Suppressor macrophage treated with lipopolysaccharide for 4 hours (primary cell): ENCODE measurements at regions not wholly inside any gene's neighbourhood (a gene's known extent, or its start where the extent isn't known, plus 50 kb on each side); places are given as distances from the start of the nearest gene placed in this dataset.

Experiments
- DNase-seq: peaks from one replicate; pipeline ENCODE4 v3.0.0-alpha.2; 2020

DNA sequence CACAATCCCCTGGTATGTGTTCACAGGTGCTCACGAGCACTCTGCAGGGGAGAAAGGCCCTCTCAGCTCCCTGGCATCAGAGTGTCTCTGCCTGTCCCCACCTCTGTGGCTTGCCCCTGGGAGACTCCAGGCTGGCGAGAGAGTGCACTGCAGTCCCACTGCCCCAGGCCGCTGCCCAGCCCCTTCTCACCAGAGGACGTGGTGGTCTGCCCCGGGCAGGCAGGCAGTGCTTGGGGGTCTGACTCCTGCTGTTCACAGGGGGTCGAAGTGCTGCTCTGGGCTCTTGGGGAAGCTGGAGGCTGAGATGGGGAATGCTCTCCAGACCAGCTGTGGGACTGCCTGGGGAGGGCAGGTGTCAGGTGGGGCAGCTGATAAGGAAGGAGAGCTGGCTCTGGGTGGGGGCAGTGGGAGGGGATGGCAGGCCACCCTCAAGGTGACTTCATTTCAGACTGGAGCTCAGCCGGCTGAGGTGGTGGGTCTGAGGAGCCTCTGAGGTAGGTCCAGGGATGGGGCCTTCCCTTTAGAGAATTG lies 151.0 kb upstream of the B3GAT1 start:
- no peak for DNase-seq

DNA sequence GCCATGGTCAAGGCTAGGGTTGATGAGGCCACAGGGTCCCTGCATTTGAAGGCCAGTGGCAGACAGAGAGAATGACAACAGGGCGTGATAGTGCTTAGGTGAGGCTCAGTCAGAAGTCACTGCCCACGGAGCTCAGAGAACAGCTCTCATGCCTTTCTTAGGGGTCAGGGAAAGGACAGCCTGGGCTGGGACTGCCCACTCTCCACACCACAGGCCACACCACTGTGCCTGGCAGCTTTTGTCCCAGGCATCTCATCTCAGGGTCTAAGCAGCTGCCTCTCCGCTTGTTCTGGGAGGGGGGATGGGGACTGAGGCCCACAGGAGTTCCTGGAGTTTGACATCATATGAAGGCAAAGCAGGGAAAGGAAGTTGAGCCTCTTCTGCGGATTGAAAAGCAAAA lies 150.2 kb upstream of the B3GAT1 start:
- no peak for DNase-seq

DNA sequence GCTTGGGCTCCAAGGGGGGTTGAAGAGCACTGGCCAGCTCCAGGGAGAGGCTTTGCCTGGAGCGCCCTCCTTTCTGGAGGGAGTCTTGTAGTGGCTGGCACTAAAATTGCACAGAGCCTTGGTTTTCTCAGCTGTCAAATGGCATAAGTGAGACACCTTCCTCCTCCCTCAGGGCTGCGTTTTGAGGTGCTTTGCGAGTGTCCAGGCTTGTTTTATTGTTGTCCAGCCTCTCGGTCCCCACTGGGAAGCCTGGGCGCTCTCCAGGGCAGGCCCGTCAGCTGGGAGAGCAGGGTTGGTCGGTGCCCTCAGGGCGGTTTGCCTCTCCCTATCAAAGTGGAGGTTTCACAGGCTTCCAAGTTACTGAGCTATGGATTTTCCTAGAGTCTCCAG lies 149.3 kb upstream of the B3GAT1 start:
- DNase-seq: no peak

DNA sequence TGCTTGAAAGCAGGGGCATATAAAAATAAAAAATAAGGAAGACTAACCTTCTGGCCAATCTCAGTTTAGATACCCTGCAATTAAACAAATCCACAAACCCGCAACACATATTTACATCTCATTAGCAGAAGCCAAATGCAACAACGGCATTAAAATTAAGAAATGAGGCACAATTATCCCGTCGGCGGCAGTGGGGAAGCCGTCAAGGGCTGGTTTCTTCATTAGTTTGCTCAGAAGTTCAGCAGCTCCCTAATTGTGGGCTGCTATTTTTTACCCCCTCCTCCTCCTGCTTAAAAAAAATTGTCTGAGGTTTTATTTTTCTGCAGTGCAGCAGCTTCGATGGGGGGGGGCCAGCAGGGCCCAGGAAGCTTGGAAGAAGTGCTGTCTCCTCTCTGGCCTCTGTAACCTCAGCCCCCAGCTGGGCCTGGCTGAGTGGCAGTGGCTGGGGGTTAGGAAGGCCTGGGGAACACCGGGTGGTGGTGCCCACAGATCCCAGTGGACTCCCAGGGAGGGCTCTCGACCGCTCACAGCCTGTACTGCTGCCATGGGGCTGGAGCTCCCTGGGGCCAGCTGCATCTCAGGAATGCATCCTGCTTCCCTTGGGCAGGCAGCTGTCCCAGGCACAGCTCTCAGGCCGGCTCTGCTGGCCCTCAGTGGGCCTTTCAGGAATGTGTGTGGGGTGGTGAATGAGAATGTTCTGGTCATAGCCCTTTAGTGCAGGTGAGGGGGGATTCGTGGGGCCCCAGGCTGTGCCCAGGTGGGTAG lies 148.7 kb upstream of the B3GAT1 start:
- no peak for DNase-seq

DNA sequence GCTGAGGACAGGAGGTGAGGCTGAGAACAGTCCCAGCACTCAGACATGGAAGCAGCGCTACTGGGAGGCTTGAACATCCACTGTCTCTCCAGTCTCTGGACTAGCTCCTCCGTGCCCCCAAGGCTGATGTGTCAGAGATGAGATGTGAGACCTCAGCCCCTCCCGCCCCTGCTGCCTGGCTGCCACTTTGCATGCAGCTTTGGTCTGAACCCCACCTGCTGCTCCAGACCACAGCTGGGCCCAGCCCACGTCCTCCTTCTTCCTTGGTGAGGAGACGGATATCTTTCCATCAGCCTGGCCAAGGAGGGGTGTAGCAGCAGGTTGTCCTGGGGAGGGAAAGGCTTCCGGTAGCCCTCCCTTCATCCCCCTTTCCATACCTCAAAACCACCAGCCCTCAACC lies 148.0 kb upstream of the B3GAT1 start:
- no peak for DNase-seq

DNA sequence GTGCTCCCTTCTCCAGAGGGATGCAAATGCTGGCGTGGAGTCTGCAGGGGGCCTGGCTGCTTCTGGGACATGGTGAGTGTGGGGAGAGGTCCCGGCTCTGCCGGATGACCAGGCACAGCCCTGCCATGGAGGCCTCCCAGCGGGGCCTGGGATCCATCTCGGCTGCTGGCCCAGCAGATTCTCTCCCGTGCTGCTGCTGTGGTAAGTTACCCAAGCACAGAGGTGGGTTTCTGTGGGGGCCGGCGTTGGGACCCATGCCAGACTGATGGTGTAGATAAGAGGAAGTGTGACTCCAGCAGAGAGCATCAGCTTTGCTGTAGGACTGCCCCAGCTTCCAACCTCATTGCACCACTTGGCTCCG lies 147.5 kb upstream of the B3GAT1 start:
- no peak for DNase-seq

DNA sequence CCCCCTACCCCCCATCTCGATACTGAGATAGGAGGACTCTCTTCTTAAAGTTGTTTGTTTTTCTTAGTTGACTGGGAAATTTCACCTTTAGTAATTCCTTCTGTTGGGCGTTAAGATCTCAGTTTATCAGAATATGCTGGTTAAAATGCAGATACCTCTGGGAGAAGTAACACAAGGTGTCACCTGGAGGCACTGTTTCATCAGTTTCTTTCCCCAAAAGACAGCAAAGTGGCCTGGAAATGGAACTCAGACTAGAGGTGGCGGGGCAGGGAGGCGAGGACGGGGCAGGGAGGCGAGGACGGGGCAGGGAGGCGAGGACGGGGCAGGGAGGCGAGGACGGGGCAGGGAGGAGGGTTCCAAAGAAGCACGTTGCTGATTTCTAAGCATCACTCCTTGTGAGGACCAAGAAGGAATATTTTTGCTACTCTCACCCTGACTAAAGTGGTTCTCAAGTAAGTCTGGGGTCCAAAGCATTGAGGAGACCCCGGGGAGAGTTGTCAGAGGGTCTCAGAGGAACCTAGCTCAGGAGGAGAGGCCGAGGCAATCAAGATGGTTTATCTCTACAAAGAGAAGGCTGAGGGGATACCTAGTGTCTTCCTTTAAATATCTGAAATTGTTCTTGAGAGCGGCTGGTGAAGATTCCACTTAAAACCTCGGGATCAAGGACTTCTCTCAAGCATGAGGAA lies 147.0 kb upstream of the B3GAT1 start:
- no peak for DNase-seq

DNA sequence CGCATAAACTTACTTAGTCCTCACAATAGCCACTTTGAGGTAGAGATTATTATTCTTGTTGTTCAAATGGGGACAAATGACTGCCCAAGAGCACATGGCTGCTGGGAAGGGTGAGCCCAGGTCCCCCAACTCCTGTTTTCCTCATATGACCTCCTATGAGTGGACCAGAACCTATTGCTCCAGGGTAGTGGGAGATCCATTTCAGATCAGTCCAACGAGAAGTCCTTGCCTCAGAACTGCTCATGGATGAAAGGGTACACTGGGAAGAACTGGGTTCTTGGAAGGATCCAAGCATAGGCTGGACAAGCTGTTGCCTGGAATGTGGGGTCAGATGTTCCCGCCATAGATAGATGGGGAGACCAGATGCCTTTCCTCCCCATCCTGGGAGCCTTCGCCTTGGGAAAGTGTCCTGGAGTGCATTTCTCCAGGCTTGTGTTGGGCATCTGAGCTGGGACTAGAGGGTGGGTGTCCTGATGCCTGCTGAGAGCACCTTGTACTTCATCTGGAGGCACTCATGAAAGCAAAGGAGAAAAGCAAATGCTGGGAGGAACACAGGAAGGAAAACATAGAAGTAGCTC lies 146.3 kb upstream of the B3GAT1 start:
- no peak for DNase-seq

DNA sequence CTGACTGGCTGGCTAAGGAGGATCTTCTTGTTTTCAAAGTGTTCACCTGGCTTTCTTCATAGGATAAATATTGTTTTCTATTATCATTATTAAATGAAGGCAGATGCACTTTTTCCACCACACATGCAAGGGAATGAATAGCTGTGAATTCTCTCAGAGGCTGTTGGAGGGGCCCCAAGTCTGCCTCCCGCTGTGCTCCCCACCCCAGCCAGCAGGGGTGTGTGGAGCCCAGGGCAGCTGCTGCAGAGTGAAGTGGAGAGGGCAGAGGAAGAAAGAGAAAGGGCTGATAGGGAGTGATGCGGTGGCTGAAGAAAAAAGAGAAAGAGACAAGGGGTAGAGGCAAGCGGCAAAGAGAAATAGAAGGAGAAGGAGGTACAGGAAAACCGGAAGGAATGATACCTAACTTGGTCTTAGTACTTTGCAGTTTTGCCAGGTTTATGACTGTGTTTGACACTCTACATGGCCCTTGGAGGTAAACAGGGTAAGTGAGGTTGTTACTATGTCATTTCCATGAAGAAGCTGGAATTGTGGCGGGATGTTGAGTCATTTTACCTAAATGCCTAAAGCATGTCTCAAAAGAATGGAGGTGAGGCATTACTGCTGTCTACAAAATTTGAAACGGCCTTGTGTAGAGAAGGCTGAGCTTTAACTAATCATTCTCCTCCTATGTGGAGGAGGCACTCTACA lies 145.7 kb upstream of the B3GAT1 start:
- DNase-seq: no peak

DNA sequence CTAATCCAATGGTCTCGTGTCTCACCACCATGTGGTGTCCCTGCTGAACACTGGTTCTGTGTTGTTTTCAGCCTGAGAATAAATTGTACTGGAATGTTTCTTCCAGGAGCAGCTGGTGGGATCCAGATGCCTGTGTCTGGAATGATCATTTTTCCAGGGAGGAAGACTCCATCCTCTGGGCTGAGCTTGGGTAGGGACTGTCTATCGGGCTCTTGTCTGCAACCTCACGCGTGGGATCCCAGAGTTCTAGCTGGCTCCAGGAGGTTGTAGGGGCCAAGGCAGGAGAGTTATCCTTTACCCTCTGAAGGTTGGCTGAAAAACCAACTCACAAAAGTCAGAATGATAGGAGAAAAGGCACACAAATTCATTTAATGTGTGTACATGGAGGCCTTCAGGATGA lies 144.1 kb upstream of the B3GAT1 start:
- DNase-seq: no peak

DNA sequence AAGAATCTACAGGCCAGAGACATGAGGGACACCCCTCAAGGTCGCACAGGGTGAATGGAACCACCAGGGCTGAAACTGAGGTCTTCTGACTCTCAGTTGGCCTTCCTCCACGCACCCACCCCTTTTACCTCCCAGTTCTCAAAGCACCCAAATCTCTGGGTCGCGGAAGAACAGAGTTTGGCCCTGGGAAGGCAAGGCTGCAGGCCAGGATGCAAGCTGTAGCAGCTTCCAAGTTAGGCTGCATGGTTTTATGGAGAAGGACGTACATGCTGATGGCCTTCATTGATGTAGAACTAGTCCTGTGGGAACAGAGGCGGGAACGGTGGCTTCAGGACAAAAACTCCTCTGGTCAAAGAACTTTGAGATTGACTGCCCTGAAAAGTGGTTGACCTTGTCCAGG lies 143.5 kb upstream of the B3GAT1 start:
- no peak for DNase-seq

DNA sequence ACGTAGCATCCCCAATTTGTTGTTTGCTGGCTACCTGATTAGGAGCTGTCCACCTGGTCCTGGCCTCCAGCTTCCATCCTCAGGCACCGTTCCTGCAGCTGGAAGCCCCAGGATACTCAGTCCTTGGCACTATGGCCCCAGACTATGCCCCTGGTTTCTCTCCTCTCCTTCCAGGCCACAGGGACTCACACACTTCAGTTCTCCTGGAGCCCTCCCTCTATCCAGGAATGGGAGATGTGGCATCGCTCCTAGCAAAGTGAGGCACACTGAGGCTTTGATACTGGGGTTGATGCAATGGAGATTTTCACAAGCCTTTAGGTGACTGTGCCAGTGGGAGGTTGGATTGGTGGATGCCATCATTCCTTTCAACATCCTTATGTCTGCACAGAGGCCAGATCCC lies 142.8 kb upstream of the B3GAT1 start:
- no peak for DNase-seq

DNA sequence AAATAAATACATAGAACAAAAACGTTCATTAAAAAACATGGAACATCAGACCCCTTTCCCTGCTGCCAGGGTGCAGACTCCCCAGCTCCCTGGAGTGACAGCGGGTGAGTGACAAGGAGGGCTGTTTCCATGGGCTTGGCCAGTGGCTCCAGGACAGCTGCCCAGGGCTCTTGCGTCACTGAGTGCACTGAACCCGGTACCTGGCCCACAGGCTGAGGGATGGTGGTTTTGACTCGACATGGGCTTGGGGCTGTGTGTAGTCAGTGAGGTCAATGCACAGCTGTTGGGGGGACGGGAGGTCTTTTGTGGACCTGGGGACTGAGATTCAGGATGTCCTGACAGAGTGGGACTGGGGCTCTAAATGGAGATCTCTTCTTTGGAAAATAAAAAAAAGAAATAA lies 142.1 kb upstream of the B3GAT1 start:
- DNase-seq: no peak

DNA sequence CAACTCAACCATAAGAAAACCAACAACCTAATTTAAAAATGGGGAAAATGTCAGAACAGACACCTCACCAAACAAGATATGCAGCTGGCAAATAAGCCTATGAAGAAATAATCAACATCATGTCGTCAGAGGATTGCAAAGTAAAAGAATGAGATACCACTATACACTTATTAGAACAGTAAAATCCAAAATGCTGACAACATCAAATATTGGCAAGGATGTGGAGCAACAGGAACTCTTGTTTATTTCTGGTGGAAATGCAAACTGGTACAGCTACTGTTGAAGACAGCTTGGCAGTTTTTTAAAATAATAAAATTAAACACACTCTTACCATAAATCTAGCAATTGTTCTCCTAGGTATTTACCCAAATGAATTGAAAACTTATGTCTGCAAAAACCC lies 140.7 kb upstream of the B3GAT1 start:
- DNase-seq: no peak

DNA sequence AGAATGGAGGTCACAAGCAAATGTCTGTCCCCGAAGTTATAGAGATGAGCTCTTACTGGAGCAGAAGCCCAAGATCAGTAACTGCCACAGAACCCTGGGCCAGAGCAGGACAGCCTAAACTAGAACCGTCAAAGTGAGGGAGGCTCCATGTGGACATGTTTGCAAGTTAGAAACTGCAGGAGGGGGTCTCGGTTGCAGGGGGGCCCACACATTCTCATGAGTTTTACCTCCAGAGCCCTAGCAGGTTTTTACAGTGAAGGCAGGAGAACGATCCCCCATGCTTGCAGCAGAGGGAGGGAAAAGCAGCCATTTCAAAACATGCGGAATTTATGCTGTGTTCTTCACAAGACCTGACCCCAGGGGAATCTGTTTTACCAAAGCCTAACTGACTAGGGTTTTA lies 133.5 kb upstream of the B3GAT1 start:
- DNase-seq: no peak

DNA sequence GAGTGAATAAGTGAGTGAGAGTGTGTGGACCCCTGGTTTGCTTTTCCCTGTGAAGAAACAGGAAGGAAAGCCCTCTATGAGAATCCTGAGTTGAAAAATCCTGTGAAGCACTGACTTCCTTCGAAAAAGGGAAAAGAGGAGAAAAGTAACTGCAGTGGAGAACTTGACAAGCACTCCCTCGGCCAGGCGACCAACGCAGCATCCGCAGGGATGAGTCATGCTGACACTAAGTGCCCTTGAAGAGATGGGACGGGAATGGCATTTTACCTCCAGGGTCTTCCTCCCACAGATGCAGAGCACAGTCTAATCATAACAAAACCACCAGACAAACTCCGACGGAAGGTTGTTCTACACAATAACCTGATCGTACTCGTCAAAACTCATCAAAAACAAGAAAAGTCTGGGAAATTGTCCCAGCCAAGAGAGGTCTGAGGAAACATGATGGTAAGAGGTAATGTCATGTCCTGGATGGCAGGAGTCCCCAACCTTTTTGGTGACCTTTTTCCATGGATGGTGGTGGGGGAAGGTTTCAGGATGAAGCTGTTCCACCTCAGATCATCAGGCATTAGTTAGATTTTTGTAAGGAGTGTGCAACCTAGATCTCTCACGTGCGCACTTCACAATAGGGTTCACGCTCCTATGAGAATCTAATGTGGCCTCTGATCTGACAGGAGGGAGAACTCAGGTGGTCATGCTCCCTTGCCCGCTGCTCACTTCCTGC lies 132.2 kb upstream of the B3GAT1 start:
- DNase-seq: no peak

DNA sequence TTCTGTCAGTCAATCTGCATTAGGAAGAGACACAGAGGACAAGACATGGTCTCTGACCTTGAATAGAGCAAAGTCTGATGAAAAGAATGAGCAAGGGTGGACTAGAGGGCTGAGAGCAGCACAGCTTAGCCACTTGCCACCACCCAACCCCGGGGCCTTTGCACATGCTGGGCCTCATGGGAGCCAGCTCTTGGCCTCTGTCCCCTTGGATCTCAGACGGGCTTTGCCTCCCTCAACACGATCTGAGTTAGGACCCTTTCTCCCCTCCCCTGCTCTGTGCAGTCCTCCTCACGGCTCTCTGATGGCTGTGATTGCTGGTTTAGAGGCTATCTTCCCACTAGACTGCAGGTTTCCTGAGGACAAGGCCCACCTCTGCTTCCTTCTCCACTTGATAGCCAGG lies 131.6 kb upstream of the B3GAT1 start:
- no peak for DNase-seq

DNA sequence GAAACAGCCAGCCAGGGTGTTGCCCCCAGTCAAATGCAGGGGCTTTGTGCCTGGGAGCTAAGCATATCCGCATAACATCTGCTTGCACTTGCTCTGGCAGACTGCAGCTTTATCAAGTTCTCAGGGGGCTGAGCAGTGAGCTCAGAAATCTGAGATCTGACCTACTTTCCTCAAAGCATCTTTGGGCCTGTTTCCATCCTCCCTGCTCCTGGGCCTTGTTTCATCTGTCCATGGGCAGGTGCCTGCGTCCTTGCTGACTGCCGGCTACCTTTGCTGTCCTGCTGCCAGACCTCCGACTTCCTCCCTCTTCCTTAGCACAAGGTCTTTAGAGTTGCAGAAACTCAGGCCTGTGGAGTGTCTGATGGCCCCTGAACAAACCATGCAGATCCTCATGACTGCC lies 131.2 kb upstream of the B3GAT1 start:
- DNase-seq: no peak

DNA sequence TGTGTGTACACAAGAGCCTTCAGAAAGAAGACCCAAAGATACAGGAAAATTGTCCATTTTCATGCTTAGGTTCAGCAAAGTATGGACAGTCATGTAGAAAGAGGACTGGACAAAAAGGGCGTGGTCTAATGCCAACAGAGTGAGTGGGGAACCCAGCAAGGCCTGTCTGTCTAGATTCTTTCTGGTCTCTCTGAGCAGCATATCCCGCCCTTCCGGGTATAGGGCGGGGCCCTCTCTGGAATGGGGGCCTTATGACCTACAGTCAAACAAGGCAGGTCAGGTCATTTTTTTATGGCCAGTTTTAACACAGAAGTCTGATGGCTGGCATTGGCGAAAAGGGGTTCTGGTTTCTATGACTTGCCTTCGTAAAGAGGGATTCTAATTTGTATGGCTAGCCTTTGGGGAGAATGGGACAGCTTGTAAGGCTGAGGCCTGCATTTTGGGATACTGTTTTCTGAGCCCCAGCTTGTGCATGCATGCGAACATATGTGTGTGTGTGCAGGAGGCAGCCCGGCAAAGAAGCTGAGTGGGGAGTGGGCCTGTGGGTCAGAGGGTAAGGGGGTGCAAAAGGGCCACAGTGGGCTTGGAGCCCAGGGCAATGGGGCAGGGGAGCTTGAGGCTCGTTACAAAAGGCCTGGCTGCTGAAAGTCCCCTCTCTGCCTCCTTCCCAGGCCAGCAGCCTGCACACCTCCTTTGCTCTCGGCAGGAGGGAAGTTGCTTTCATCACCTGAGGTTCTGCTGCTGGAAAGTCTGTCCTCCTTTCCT lies 130.5 kb upstream of the B3GAT1 start:
- no peak for DNase-seq

DNA sequence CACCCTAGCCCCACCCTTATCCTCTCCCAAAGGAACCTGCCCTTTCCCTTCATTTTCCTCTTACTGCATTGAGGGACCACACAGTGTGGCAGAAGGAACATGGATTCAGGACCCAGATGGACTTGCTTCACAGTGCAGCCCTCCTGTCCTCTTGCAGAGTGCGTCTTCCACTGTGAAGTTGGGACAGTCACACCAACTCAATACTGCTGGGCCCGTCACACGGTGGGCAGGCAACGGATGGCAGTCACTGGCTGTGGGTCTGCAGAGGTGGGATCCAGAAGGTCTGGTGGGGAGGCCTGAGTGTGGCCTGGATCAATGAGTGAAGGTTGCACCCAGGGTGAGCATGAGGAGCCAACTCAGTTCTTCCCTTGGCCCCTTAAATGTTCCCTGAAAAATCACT lies 129.9 kb upstream of the B3GAT1 start:
- DNase-seq: no peak

DNA sequence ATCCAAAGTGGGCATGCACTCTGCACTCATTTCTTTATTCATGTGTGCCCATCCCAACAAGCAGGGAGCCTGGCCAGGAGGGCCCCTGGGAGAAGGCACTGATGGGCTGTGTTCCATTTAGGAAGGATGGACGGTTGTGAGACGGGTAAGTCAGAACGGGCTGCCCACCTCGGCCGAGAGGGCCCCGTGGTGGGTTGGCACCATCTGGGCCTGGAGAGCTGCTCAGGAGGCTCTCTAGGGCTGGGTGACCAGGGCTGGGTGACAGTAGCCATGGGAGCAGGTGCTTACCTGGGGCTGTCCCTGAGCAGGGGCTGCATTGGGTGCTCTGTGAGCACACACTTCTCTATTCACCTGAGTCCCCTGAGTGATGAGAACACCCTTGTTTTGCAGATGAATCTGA lies 129.3 kb upstream of the B3GAT1 start:
- no peak for DNase-seq

DNA sequence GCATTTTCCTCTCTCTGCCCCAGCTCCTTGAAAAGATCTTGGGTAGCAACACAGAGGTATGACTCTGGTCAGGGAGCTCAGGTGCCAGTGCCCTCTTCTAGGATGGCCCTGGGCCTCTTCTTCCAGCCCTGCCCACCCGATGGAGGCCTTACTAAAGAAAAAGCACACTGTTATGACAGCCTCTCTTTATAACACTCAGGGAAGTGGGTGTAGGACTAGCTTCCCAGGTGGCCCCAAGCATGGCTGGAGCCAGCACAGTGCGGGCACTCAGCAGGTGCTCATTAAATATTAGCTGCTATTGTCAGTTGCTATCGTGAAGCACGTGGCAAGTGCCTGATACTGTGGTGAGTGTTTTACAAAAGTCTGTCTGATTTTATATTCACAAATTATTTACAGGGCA lies 127.2 kb upstream of the B3GAT1 start:
- DNase-seq: no peak
